ENCODE measurements at regions not wholly inside any gene's neighbourhood (a gene's known extent, or its start where the extent isn't known, plus 50 kb on each side); places are given as distances from the start of the nearest gene placed in this dataset.

GRCh38 chr2:194382221-194382620 lies 1274.8 kb upstream of the SLC39A10 start:
- TF ChIP-seq ZFX (IDR thresholded peaks at IDR 0.05) (no peak), FOSL1 (IDR thresholded peaks at IDR 0.05; ENCODE audit: low read depth) (no peak), ZBTB33 (IDR thresholded peaks at IDR 0.05; ENCODE audit: extremely low read depth, insufficient replicate concordance, low read length) (no peak), EZH2phosphoT487 (IDR thresholded peaks at IDR 0.05; ENCODE audit: borderline replicate concordance) (no peak), POLR2A (IDR thresholded peaks at IDR 0.05; ENCODE audit: borderline replicate concordance, extremely low read depth, insufficient read depth, insufficient read length) (no peak), EGR1 (IDR thresholded peaks at IDR 0.05; ENCODE audit: low read depth) (no peak), CEBPB (IDR thresholded peaks at IDR 0.05; ENCODE audit: low read depth) (no peak), ZNF274 (IDR thresholded peaks at IDR 0.05; ENCODE audit: low read depth, low read length) (no peak), CTCF (IDR thresholded peaks at IDR 0.05 in 2 of 3, conservative IDR thresholded peaks at IDR 0.05 in 1 of 3; ENCODE audit: borderline replicate concordance in 1 of 3, insufficient read depth in 1 of 3, low read depth in 2 of 3, low read length in 2 of 3) (no peak), ELF1 (IDR thresholded peaks at IDR 0.05; ENCODE audit: borderline replicate concordance, low read depth) (no peak), YY1 (IDR thresholded peaks at IDR 0.05; ENCODE audit: extremely low read depth, insufficient replicate concordance, low read depth, low read length) (no peak), EZH2 (IDR thresholded peaks at IDR 0.05) (no peak), RAD21 (IDR thresholded peaks at IDR 0.05; ENCODE audit: low read depth) (no peak), REST (IDR thresholded peaks at IDR 0.05; ENCODE audit: low read depth) (no peak), POLR2AphosphoS5 (IDR thresholded peaks at IDR 0.05; ENCODE audit: low read depth, low read length) (no peak), JUND (IDR thresholded peaks at IDR 0.05) (no peak), CBX3 (IDR thresholded peaks at IDR 0.05; ENCODE audit: low read depth) (no peak), SP1 (IDR thresholded peaks at IDR 0.05; ENCODE audit: low read depth) (no peak)
- TF ChIP-seq, protein P1, sequence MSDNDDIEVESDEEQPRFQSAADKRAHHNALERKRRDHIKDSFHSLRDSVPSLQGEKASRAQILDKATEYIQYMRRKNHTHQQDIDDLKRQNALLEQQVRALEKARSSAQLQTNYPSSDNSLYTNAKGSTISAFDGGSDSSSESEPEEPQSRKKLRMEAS (IDR thresholded peaks at IDR 0.05): no peak
- H2AFZ ChIP-seq (ENCODE audit: low read depth, low read length, poor library complexity, severe bottlenecking): no peak overlapping the region
- intact Hi-C loops (cut with micrococcal nuclease): no loop called here
- no peaks in the 10 kb centered on the region for H3K36me3 ChIP-seq (ENCODE audit: control insufficient read depth in 1 of 2, insufficient read depth in 2 of 2, low read length in 2 of 2)
- no peaks in the 10 kb centered on the region for H3K4me1 ChIP-seq (ENCODE audit: control insufficient read depth in 1 of 2, insufficient read depth in 2 of 2, low read length in 2 of 2)
- no peaks in the 10 kb centered on the region for H3K27me3 ChIP-seq (ENCODE audit: insufficient read depth, low read length)
- DNase-seq (ENCODE audit: low read depth, low spot score) (no peak), ATAC-seq (no peak)
- H4K20me1 ChIP-seq (ENCODE audit: insufficient read depth): no peaks in the 10 kb centered on the region
- BruUV-seq (replicated peaks): no TSS peak
- no peak overlapping the region for H3K4me2 ChIP-seq (ENCODE audit: low read length)
- H3K79me2 ChIP-seq (ENCODE audit: insufficient read depth, low read length): no peaks in the 10 kb centered on the region
- ChIA-PET CTCF (no interaction called here), POLR2A (no interaction called here), RAD21 (ENCODE audit: low non-redundant PET in 1 of 2, low total read pairs in 2 of 2, uncharacterized antibody in 2 of 2, unreplicated experiment in 2 of 2) (no interaction called here)
- H3K4me3 ChIP-seq (replicated peaks in 1 of 2; ENCODE audit: low read depth in 1 of 2, low read length in 2 of 2): no peak overlapping the region
- peaks cover 0 to 5% of the 10 kb centered on the region in 2 experiments; a peak in 2 of 4 replicates for H3K9me3 ChIP-seq (ENCODE audit: control insufficient read depth in 1 of 2, insufficient read depth in 1 of 2, low read depth in 1 of 2, low read length in 2 of 2)
- no peak overlapping the region for H3K9ac ChIP-seq (ENCODE audit: low read length)
- no peaks in the 10 kb centered on the region for H3K9me2 ChIP-seq (ENCODE audit: insufficient read depth)
- H3K27ac ChIP-seq (ENCODE audit: low read depth, low read length): no peak overlapping the region

Data from HCT116 (cell line).